ENCODE measurements at regions not wholly inside any gene's neighbourhood (a gene's known extent, or its start where the extent isn't known, plus 50 kb on each side); places are given as distances from the start of the nearest gene placed in this dataset.
A peak's percentile ranks its signal among the peaks of the same experiment; 100 is the strongest.

- DNase-seq: no peak
These were observed 178.8 kb downstream of the IBTK start for GRCh38 chr6:82068721-82069120.

- DNase-seq: no peak
These were observed 180.5 kb downstream of the IBTK start for GRCh38 chr6:82066991-82067411.

- no peak for DNase-seq
These were observed 181.3 kb downstream of the IBTK start for GRCh38 chr6:82066196-82066595.

GRCh38 chr6:82063574-82063973 lies 184.0 kb downstream of the IBTK start:
- DNase-seq: no peak

DNA sequence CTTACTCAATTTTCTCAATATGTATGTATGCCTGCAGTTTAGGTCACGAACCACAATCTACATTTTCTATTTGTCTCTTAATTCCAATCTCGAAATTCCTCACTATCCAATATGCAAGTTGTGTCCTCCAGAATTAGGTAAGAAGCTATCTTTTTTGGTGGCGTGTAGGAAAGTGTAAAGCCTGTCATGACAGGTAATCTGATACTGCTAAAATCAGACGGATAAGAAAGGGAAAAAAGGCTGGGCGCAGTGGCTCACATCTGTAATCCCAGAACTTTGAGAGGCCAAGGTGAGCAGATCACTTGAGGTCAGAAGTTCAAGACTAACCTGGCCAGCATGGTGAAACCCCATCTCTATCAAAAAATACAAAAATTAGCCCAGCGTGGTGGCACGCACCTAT lies 185.3 kb downstream of the IBTK start:
- DNase-seq: no peak

GRCh38 chr6:82057846-82058554 lies 189.5 kb downstream of the IBTK start:
- DNase-seq: no peak

DNA sequence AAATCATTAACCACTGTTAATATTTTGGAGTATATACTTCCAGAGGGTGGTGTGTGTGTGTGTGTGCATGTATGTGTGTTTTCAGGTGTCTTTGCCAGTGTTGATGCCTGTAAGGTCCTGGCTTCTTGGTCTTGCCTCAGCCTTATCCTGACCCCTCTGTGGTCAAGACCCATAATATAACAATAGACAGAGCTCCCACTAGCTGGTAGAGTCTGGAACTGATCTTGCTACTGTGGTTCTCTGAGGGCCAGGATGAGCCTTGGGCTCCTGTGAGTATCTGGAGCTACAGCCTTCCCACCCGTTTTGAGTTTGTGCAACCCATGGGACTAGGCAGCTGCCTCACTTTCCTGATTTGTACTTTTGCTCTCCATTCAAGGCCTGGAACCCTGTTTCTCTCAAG lies 191.0 kb downstream of the IBTK start:
- no peak for DNase-seq

- no peak for DNase-seq
These were observed 201.4 kb downstream of the IBTK start for GRCh38 chr6:82045965-82046756.

- peak in 1 of 2 experiments; percentile 4 for DNase-seq
These were observed 206.9 kb downstream of the IBTK start for GRCh38 chr6:82040405-82041221.

DNA sequence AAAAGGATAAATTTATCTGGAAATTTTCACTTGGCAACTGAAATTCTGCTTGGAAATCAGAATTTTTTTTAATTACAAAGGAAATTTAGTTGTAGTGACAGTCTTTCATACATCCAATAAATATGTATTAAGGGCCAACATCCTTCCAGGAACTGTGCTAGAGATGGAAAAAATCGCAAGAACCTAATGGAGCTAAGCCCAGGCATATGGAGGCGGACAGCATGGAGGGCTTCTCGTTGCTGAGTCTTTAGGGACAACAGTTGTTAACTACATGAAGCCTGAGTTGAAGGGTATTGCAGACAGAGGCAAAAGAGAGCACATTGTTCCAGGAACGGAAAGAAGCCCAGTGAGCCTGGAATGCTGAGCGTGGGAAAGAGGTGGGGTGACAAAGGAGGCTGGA lies 208.9 kb downstream of the IBTK start:
- no peak for DNase-seq

GRCh38 chr6:82035526-82035925 lies 212.0 kb downstream of the IBTK start:
- no peak for DNase-seq

DNA sequence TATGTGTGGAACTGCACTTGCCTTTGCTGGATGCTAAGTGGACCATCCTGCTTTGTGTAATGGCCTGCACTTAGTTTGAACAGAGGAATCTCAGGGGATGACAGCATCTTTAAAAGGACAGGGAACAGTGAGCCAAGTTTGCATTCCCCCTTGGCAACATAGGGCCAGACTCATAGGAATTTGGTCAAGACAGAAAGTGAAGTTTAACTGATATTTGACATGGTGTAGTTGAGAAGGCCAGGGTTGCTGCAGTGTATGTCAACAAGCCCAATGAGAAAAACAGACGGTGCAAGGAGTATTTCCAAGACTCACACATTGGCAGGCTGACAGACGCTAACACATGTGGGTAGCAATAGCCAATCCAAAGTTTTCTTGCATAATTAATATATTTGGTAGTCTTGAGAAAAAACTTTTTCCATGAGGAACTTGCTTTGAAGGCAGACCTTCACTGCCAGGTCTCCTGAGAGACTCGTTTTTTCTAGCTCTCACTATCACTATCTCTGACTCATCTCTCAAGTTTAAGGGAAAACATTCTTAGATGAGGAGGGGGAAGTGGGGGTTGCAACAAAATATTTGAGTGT lies 213.8 kb downstream of the IBTK start:
- no peak for DNase-seq

DNA sequence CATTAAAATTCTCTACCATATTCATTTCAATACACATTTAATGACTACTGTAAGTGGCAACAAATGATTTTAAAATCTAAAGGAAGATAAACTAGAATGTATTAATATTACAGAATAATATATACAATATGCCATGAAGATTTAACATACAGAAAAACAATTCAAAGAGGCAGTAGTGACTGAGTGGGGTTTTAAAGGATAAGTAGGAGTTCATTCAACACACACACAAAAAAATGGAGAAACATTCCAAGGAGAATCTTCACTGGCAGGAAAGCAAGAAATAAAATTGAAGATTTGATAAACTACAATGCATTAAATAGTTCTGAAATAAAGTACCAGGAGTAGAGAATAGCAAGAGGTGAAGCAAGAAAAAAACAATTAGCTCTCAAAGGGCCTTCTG lies 215.1 kb downstream of the IBTK start:
- DNase-seq: no peak

DNA sequence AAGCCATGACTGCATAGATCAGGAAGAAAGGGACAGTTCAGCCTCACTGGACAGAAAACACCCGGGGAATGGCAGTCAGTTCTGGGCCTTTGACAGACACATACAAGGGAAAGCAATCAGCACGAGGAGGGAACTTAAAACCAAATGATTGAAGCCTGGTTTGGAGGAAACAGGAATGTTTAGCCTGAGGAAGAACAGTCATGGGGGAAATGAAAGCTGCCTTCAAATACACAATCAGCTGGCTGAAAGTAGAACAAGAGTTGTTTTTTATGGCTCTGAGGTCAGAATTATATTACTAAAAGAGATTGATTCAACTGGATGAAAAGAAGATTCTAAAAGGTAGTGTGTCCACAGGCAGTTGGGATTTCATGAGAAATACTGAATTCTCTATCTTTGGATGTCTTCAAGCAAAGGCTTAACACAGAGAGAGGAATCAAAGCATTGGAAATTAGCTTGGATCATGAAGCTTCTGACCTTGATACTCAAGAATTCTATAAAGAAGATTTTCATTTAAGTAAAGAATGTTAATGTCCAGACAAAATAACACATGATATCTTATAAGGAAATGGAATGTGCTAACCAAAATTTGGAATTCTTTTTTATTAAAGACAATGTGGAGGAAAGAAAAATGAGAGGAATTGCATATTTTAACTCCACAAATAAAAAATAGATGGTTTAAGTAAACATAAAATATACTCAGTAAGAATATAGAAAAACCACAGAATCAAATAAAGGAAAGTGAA lies 216.6 kb downstream of the IBTK start:
- no peak for DNase-seq

DNA sequence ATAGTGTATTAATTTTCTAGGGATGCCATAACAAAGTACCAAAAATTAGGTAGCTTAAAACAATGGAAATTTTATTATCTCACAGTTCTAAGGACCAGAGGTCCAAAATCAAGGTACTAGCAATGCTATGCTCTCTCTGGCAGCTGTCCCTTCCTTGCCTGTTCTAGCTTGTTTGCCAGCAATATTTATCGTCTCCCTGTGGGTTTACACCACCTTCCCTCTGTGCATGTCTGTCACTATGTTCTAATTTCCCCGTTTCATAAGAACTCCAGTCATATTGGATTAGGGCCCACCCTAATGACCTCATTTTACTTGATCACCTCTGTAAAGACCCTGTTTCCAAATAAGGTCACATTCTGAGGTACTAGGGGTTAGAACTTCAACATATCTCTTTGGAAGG lies 217.2 kb downstream of the IBTK start:
- DNase-seq: no peak

DNA sequence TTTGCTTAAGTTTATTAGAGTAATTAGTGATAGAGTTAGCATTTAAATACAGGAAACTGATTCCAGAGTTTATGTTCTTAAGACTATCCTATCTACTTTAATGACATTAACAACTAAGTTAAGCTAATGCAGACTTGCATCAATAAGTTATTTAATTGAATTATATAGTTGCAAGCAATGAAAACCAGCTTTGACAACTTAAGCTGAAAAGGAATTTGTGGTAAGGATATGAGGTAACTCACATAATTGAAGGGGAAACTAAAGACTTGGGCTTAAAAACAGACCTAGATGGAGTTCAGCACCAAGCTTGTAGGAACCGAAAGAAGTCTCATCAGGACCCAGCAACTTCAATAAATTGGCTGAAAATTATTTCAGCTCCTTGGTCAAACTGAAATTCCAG lies 222.3 kb downstream of the IBTK start:
- DNase-seq: no peak

DNA sequence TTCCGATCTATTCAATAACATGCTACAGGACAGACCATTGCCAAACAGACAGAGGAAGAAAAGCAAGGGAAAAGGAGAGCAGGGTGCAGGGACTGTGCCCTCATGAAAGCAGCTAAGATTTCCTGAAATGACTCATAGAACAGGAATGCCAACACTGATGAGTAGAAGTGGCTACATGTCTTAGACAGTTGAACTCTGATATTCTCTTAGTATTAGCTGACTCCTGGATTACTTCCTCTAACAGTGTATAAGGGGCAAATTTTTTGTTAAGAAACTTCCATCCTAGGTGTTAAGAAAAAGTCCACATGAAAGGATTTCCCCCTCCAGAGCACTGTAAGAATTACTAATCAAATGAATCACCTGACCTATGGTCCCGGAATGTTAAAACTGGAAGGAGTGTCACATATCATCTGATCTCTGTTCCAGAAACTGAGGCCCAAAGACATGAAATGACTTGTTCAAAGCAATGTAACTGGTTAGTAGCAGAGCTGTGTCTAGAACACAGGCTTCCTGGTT lies 224.9 kb downstream of the IBTK start:
- DNase-seq: no peak

DNA sequence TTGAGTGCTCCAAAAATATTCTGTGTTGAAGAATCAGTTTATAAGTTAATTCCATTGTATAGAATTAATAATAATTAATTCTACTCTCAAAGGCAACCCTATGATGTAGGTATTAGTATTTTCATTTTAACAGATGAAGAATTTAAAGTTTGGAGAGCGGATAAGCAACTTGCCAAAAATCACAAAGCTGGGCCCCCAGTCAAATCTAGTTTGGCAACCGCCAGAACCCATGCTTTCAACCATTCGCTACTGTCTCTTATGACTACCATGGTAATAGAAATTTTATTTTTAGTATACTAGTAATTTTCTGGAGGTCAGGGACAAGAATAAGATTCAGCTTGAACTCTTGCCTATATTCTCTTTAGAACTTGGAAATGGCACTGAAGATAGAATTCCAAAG lies 229.8 kb downstream of the IBTK start:
- no peak for DNase-seq

DNA sequence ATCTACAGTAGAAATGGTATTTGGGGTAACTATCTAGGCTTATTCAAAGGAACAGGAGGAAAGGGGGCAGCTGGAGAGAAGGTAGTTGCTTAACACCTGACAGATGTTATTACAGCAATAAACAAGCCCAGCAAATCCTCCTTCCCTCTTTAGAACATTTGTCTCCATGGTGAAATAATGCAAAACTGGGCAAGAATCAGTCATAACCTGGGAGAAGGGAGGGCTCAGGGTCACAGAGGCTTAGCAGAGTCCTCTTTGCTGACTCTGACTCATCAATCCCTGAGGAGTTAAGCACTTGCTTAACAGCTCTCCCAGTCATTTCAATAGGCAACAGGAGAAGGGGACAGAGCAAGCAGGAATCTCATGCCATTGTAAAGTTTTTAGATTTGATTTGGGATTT lies 230.3 kb downstream of the IBTK start:
- no peak for DNase-seq

- DNase-seq: no peak
These were observed 232.0 kb downstream of the IBTK start for GRCh38 chr6:82015526-82015925.

GRCh38 chr6:82015043-82015442 lies 232.5 kb downstream of the IBTK start:
- no peak for DNase-seq
